SK-N-SH treated with all-trans-retinoic acid at 6 μM for 48 hours (cell line): ENCODE measurements at regions not wholly inside any gene's neighbourhood (a gene's known extent, or its start where the extent isn't known, plus 50 kb on each side); places are given as distances from the start of the nearest gene placed in this dataset.

Experiments
- ATAC-seq: fragments of 200-7000 bp; cut with Tn5 transposase; 3 replicates; pipeline ENCODE4 v1.9.1; 2020; ENCODE audit warnings: mild to moderate bottlenecking, moderate library complexity
- CSDC2 ChIP-seq: fragments of 250-450 bp; sonication (Bioruptor Pico); IDR thresholded peaks from 2 replicates; pipeline ENCODE4 v1.5.0; 2020; ENCODE audit warnings: mild to moderate bottlenecking, moderate library complexity
- ESRRG ChIP-seq: fragments of 250-450 bp; sonication (Bioruptor Pico); IDR thresholded peaks from 2 replicates; pipeline ENCODE4 v1.6.1; 2021; ENCODE audit warnings: mild to moderate bottlenecking
- GLIS3 ChIP-seq: fragments of 250-450 bp; sonication (Bioruptor Pico); IDR thresholded peaks from 2 replicates; pipeline ENCODE4 v1.5.0; 2020; ENCODE audit warnings: mild to moderate bottlenecking, moderate library complexity
- ISL1 ChIP-seq: fragments of 250-450 bp; sonication (Bioruptor Pico); IDR thresholded peaks from 2 replicates; pipeline ENCODE4 v2.1.2; 2022; ENCODE audit warnings: mild to moderate bottlenecking, moderate library complexity
- OSR1 ChIP-seq: fragments of 250-450 bp; sonication (Bioruptor Pico); IDR thresholded peaks from 2 replicates; pipeline ENCODE4 v1.8.0; 2022; ENCODE audit warnings: moderate library complexity, mild to moderate bottlenecking, inconsistent platforms
- PPARA ChIP-seq: fragments of 250-450 bp; sonication (Bioruptor Pico); IDR thresholded peaks from 2 replicates; pipeline ENCODE4 v1.5.0; 2020; ENCODE audit warnings: mild to moderate bottlenecking, borderline replicate concordance
- RARB ChIP-seq: fragments of 250-450 bp; sonication (Bioruptor Pico); IDR thresholded peaks from 2 replicates; pipeline ENCODE4 v1.8.0; 2021; ENCODE audit warnings: mild to moderate bottlenecking, moderate library complexity
- SNAI2 ChIP-seq: fragments of 250-450 bp; sonication (Bioruptor Pico); IDR thresholded peaks from 2 replicates; pipeline ENCODE4 v1.5.0; 2020; ENCODE audit warnings: mild to moderate bottlenecking, moderate library complexity
- TCF4 ChIP-seq: fragments of 250-450 bp; sonication (Bioruptor Pico); IDR thresholded peaks from 2 replicates; pipeline ENCODE4 v1.8.0; 2021; ENCODE audit warnings: mild to moderate bottlenecking, moderate library complexity, borderline replicate concordance
- TOX ChIP-seq: fragments of 250-450 bp; sonication (Bioruptor Pico); IDR thresholded peaks from 2 replicates; pipeline ENCODE4 v1.8.0; 2021; ENCODE audit warnings: mild to moderate bottlenecking, moderate library complexity, borderline replicate concordance
- ZC3H10 ChIP-seq: fragments of 250-450 bp; sonication (Bioruptor Pico); IDR thresholded peaks from 2 replicates; pipeline ENCODE4 v1.5.1; 2021; ENCODE audit warnings: mild to moderate bottlenecking, moderate library complexity
- ZFP30 ChIP-seq: fragments of 450-650 bp; formaldehyde crosslinking; IDR thresholded peaks from 2 replicates; pipeline ENCODE4 v1.5.0; 2022; ENCODE audit warnings: mild to moderate bottlenecking, moderate library complexity
- ZNF565 ChIP-seq: fragments of 450-650 bp; formaldehyde crosslinking; conservative IDR thresholded peaks from 2 replicates; pipeline ENCODE4 v1.5.0; 2020; ENCODE audit warnings: low read depth, mild to moderate bottlenecking, moderate library complexity
- ZNF70 ChIP-seq: fragments of 450-650 bp; formaldehyde crosslinking; IDR thresholded peaks from 2 replicates; pipeline ENCODE4 v1.5.0; 2020; ENCODE audit warnings: mild to moderate bottlenecking, moderate library complexity
- ZNF8 ChIP-seq: fragments of 450-650 bp; formaldehyde crosslinking; IDR thresholded peaks from 2 replicates; pipeline ENCODE4 v1.5.0; 2020; ENCODE audit warnings: mild to moderate bottlenecking, moderate library complexity
- TF ChIP-seq, protein P1 (sequence below): fragments of 250-450 bp; sonication (Bioruptor Pico); IDR thresholded peaks from 2 replicates; pipeline ENCODE4 v1.5.1; 2021; ENCODE audit warnings: mild to moderate bottlenecking, moderate library complexity
- TF ChIP-seq, protein P2 (sequence below): fragments of 250-450 bp; sonication (Bioruptor Pico); IDR thresholded peaks from 2 replicates; pipeline ENCODE4 v1.8.0; 2021; ENCODE audit warnings: low read depth, mild to moderate bottlenecking, moderate library complexity, borderline replicate concordance
- TF ChIP-seq, protein P3 (sequence below): fragments of 250-450 bp; sonication (Bioruptor Pico); IDR thresholded peaks from 2 replicates; pipeline ENCODE4 v1.5.0; 2020; ENCODE audit warnings: mild to moderate bottlenecking, moderate library complexity
- TF ChIP-seq, protein P4 (sequence below): fragments of 250-450 bp; sonication (Bioruptor Pico); IDR thresholded peaks from 2 replicates; pipeline ENCODE4 v1.8.0; 2020; ENCODE audit warnings: mild to moderate bottlenecking, moderate library complexity, borderline replicate concordance
- TF ChIP-seq, protein P5 (sequence below): fragments of 250-450 bp; sonication (Bioruptor Pico); IDR thresholded peaks from 2 replicates; pipeline ENCODE4 v1.5.1; 2020; ENCODE audit warnings: low read depth, mild to moderate bottlenecking, moderate library complexity

DNA sequence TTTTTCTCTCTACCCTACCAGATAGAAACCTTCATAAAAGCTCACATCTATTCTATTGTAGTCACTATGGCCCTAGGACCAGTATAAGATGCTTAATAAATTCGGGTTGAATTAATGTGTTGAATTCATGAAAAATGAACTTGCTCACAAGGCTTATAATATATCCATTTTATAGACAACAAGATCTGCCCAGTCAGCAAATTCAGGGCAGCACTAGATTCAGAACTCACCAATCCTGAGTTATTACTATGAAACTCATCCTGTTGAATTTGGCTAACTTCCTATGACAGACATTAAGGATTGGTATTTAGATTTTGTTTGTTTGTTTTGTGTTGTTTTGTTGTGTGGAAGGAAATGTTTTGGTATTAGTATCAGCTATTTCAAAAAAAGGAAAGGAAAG, 143.6 kb upstream of the CCNG1 start:
- no peak for TF ChIP-seq TOX
- TF ChIP-seq ISL1 (CRISPR knock-in tag): no peak
- TF ChIP-seq ZFP30 (CRISPR knock-in tag): no peak
- TF ChIP-seq, protein P1, sequence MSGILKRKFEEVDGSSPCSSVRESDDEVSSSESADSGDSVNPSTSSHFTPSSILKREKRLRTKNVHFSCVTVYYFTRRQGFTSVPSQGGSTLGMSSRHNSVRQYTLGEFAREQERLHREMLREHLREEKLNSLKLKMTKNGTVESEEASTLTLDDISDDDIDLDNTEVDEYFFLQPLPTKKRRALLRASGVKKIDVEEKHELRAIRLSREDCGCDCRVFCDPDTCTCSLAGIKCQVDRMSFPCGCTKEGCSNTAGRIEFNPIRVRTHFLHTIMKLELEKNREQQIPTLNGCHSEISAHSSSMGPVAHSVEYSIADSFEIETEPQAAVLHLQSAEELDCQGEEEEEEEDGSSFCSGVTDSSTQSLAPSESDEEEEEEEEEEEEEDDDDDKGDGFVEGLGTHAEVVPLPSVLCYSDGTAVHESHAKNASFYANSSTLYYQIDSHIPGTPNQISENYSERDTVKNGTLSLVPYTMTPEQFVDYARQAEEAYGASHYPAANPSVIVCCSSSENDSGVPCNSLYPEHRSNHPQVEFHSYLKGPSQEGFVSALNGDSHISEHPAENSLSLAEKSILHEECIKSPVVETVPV (CRISPR knock-in tag): no peak
- TF ChIP-seq TCF4 (CRISPR knock-in tag): no peak
- TF ChIP-seq, protein P2, sequence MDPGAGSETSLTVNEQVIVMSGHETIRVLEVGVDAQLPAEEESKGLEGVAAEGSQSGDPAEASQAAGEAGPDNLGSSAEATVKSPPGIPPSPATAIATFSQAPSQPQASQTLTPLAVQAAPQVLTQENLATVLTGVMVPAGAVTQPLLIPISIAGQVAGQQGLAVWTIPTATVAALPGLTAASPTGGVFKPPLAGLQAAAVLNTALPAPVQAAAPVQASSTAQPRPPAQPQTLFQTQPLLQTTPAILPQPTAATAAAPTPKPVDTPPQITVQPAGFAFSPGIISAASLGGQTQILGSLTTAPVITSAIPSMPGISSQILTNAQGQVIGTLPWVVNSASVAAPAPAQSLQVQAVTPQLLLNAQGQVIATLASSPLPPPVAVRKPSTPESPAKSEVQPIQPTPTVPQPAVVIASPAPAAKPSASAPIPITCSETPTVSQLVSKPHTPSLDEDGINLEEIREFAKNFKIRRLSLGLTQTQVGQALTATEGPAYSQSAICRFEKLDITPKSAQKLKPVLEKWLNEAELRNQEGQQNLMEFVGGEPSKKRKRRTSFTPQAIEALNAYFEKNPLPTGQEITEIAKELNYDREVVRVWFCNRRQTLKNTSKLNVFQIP (CRISPR knock-in tag): no peak
- no peak for TF ChIP-seq ZNF8 (CRISPR knock-in tag)
- no peak for TF ChIP-seq ZC3H10
- TF ChIP-seq ESRRG (CRISPR knock-in tag): no peak
- TF ChIP-seq, protein P3, sequence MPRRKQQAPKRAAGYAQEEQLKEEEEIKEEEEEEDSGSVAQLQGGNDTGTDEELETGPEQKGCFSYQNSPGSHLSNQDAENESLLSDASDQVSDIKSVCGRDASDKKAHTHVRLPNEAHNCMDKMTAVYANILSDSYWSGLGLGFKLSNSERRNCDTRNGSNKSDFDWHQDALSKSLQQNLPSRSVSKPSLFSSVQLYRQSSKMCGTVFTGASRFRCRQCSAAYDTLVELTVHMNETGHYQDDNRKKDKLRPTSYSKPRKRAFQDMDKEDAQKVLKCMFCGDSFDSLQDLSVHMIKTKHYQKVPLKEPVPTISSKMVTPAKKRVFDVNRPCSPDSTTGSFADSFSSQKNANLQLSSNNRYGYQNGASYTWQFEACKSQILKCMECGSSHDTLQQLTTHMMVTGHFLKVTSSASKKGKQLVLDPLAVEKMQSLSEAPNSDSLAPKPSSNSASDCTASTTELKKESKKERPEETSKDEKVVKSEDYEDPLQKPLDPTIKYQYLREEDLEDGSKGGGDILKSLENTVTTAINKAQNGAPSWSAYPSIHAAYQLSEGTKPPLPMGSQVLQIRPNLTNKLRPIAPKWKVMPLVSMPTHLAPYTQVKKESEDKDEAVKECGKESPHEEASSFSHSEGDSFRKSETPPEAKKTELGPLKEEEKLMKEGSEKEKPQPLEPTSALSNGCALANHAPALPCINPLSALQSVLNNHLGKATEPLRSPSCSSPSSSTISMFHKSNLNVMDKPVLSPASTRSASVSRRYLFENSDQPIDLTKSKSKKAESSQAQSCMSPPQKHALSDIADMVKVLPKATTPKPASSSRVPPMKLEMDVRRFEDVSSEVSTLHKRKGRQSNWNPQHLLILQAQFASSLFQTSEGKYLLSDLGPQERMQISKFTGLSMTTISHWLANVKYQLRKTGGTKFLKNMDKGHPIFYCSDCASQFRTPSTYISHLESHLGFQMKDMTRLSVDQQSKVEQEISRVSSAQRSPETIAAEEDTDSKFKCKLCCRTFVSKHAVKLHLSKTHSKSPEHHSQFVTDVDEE (CRISPR knock-in tag): no peak
- no peak for ATAC-seq

DNA sequence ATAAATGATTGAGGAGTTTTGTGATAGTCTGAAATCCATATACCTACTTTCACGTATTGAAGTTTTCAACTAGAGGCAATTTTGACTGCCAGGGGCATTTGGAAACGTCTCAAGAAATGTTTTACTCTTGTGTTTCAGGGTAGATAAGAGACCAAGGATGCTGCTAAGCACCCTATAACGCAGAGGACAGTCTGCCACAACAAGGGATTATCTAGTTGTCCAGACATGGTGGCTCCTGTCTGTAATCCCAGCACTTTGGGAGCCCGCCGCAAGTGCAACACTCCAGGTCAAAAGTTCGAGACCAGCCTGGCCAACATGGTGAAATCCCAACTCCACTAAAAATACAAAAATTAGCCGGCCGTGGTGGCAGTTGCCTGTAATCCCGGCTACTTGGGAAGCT, 133.7 kb upstream of the CCNG1 start:
- no peak for ATAC-seq
- TF ChIP-seq ZNF8 (CRISPR knock-in tag) (no peak), GLIS3 (CRISPR knock-in tag) (no peak), ZNF565 (CRISPR knock-in tag) (no peak), ISL1 (CRISPR knock-in tag) (no peak), PPARA (CRISPR knock-in tag) (no peak), TCF4 (CRISPR knock-in tag) (no peak), OSR1 (no peak), RARB (CRISPR knock-in tag) (no peak), SNAI2 (CRISPR knock-in tag) (no peak), ZNF70 (CRISPR knock-in tag) (no peak), ESRRG (CRISPR knock-in tag) (no peak), CSDC2 (no peak), ZC3H10 (no peak), ZFP30 (CRISPR knock-in tag) (no peak)
- TF ChIP-seq, protein P4, sequence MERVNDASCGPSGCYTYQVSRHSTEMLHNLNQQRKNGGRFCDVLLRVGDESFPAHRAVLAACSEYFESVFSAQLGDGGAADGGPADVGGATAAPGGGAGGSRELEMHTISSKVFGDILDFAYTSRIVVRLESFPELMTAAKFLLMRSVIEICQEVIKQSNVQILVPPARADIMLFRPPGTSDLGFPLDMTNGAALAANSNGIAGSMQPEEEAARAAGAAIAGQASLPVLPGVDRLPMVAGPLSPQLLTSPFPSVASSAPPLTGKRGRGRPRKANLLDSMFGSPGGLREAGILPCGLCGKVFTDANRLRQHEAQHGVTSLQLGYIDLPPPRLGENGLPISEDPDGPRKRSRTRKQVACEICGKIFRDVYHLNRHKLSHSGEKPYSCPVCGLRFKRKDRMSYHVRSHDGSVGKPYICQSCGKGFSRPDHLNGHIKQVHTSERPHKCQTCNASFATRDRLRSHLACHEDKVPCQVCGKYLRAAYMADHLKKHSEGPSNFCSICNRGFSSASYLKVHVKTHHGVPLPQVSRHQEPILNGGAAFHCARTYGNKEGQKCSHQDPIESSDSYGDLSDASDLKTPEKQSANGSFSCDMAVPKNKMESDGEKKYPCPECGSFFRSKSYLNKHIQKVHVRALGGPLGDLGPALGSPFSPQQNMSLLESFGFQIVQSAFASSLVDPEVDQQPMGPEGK: no peak
- TF ChIP-seq, protein P3 (CRISPR knock-in tag): no peak
- TF ChIP-seq, protein P5, sequence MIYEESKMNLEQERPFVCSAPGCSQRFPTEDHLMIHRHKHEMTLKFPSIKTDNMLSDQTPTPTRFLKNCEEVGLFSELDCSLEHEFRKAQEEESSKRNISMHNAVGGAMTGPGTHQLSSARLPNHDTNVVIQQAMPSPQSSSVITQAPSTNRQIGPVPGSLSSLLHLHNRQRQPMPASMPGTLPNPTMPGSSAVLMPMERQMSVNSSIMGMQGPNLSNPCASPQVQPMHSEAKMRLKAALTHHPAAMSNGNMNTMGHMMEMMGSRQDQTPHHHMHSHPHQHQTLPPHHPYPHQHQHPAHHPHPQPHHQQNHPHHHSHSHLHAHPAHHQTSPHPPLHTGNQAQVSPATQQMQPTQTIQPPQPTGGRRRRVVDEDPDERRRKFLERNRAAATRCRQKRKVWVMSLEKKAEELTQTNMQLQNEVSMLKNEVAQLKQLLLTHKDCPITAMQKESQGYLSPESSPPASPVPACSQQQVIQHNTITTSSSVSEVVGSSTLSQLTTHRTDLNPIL (CRISPR knock-in tag): no peak
- TF ChIP-seq, protein P1 (CRISPR knock-in tag): no peak
- TF ChIP-seq, protein P2 (CRISPR knock-in tag): no peak
- TF ChIP-seq, all 23 proteins: peak for 0
